ENCODE measurements at regions not wholly inside any gene's neighbourhood (a gene's known extent, or its start where the extent isn't known, plus 50 kb on each side); places are given as distances from the start of the nearest gene placed in this dataset.

GRCh38 chr11:127369356-127369755, 368.8 kb upstream of the KIRREL3 start:
- Histone ChIP-seq H3K79me2 (ENCODE audit: insufficient read depth) (no peaks in the 10 kb centered on the region), H3K9me3 (no peaks in the 10 kb centered on the region), H3K27me3 (ENCODE audit: insufficient read depth) (no peaks in the 10 kb centered on the region), H2AFZ (ENCODE audit: low read depth) (no peak overlapping the region), H3K4me3 (ENCODE audit: low read depth in 2 of 2, low read length in 1 of 2) (no peak overlapping the region), H3K9me2 (no peaks in the 10 kb centered on the region), H3K4me2 (no peak overlapping the region), H3K4me1 (ENCODE audit: control insufficient read depth in 1 of 2, insufficient read depth in 2 of 2, low read depth in 1 of 2, low read length in 1 of 2) (no peaks in the 10 kb centered on the region), H3K9ac (no peak overlapping the region), H3F3A (replicated peaks; ENCODE audit: insufficient read depth) (no peaks in the 10 kb centered on the region), H3K27ac (ENCODE audit: low read depth in 2 of 2, low read length in 1 of 2) (no peak overlapping the region), H3K36me3 (replicated peaks in 1 of 2; ENCODE audit: control insufficient read depth in 1 of 2, insufficient read depth in 2 of 2, low read length in 1 of 2) (no peaks in the 10 kb centered on the region), H4K20me1 (ENCODE audit: insufficient read depth) (no peaks in the 10 kb centered on the region)
- WGBS (ENCODE audit: low lambda C conversion rate) = 69% methylated on average over 8 of the region's 8 CpGs
- ChIA-PET POLR2A (no interaction called here), CTCF (interaction anchor here (1.0 kb wide), 1 partner anchor 82 kb away, joined by 5 read pairs; no protein-coding TSS in a partner anchor)
- TF ChIP-seq FOSL2 (IDR thresholded peaks at IDR 0.05; ENCODE audit: borderline replicate concordance, low read depth) = no peak
- TF ChIP-seq ZBTB33 (IDR thresholded peaks at IDR 0.05; ENCODE audit: borderline replicate concordance, low read depth) = no peak
- no peak for TF ChIP-seq SMC3 (IDR thresholded peaks at IDR 0.05; ENCODE audit: low read depth, low read length)
- no peak for DNase-seq

DNA sequence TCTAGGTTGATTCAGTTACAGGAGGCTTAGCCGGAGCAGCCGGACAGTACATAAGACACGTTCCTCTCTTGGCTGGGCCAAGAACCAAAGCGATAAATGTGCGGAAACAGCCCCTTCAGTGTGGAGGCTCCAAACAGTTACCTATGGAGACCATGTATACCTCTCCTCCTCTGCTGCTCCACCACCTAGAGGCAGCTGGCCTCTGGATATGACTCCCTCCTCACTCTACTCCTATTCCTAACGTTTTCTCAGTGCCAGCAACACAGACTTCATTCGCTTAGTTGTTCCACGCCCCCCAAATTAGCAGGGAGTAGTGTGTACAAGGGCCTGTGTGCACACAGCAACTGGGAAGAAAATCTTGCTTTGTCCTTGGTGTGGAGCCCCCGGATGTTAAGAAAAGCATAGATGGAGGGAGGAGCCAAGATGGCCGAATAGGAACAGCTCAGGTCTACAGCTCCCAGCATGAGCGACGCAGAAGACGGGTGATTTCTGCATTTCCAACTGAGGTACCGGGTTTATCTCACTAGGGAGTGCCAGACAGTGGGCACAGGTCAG, 362.3 kb upstream of the KIRREL3 start:
- TF ChIP-seq, protein P1, sequence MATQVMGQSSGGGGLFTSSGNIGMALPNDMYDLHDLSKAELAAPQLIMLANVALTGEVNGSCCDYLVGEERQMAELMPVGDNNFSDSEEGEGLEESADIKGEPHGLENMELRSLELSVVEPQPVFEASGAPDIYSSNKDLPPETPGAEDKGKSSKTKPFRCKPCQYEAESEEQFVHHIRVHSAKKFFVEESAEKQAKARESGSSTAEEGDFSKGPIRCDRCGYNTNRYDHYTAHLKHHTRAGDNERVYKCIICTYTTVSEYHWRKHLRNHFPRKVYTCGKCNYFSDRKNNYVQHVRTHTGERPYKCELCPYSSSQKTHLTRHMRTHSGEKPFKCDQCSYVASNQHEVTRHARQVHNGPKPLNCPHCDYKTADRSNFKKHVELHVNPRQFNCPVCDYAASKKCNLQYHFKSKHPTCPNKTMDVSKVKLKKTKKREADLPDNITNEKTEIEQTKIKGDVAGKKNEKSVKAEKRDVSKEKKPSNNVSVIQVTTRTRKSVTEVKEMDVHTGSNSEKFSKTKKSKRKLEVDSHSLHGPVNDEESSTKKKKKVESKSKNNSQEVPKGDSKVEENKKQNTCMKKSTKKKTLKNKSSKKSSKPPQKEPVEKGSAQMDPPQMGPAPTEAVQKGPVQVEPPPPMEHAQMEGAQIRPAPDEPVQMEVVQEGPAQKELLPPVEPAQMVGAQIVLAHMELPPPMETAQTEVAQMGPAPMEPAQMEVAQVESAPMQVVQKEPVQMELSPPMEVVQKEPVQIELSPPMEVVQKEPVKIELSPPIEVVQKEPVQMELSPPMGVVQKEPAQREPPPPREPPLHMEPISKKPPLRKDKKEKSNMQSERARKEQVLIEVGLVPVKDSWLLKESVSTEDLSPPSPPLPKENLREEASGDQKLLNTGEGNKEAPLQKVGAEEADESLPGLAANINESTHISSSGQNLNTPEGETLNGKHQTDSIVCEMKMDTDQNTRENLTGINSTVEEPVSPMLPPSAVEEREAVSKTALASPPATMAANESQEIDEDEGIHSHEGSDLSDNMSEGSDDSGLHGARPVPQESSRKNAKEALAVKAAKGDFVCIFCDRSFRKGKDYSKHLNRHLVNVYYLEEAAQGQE (IDR thresholded peaks at IDR 0.05; ENCODE audit: low read depth, low read length) = no peak
- TF ChIP-seq FOXM1 (IDR thresholded peaks at IDR 0.05; ENCODE audit: low read depth) = no peak
- Histone ChIP-seq H3K4me2 (no peak overlapping the region), H3K9me3 (no peaks in the 10 kb centered on the region), H3K4me3 (ENCODE audit: low read depth in 2 of 2, low read length in 1 of 2) (no peak overlapping the region), H3K9me2 (no peaks in the 10 kb centered on the region), H3K4me1 (ENCODE audit: control insufficient read depth in 1 of 2, insufficient read depth in 2 of 2, low read depth in 1 of 2, low read length in 1 of 2) (no peaks in the 10 kb centered on the region), H3K27ac (ENCODE audit: low read depth in 2 of 2, low read length in 1 of 2) (no peak overlapping the region), H3K9ac (no peak overlapping the region), H3K27me3 (ENCODE audit: insufficient read depth) (no peaks in the 10 kb centered on the region), H4K20me1 (ENCODE audit: insufficient read depth) (no peaks in the 10 kb centered on the region), H3K79me2 (ENCODE audit: insufficient read depth) (no peaks in the 10 kb centered on the region), H3K36me3 (replicated peaks in 1 of 2; ENCODE audit: control insufficient read depth in 1 of 2, insufficient read depth in 2 of 2, low read length in 1 of 2) (no peaks in the 10 kb centered on the region), H3F3A (replicated peaks; ENCODE audit: insufficient read depth) (no peaks in the 10 kb centered on the region), H2AFZ (ENCODE audit: low read depth) (no peak overlapping the region)
- ChIA-PET CTCF (no interaction called here), POLR2A (no interaction called here)
- DNase-seq = no peak
- WGBS (ENCODE audit: low lambda C conversion rate) = 58% methylated on average over 14 of the region's 14 CpGs

Data from SK-N-SH (cell line).